SK-N-MC (cell line): ENCODE measurements at regions not wholly inside any gene's neighbourhood (a gene's known extent, or its start where the extent isn't known, plus 50 kb on each side); places are given as distances from the start of the nearest gene placed in this dataset.
A peak's percentile ranks its signal among the peaks of the same experiment; 100 is the strongest.

Experiments
- DNase-seq: peaks from one replicate; pipeline ENCODE4 v3.0.0-alpha.2; 2011; ENCODE audit warnings: low read depth, low spot score
- H3K27ac ChIP-seq: fragments of 200-600 bp; sonication (generic); 2 replicates; pipeline ENCODE4 v1.5.1; 2016; ENCODE audit warnings: mixed run types
- H3K36me3 ChIP-seq: fragments of 200-600 bp; sonication (generic); 2 replicates; pipeline ENCODE4 v1.6.1; 2017; ENCODE audit warnings: antibody characterized with exemption, low read length, mixed read lengths; ENCODE audit not compliant: insufficient read depth
- H3K4me3 ChIP-seq: fragments of 200-600 bp; sonication (generic); 2 replicates; pipeline ENCODE4 v1.5.1; 2016
- H3K9ac ChIP-seq: fragments of 200-600 bp; sonication (generic); 2 replicates; pipeline ENCODE4 v1.8.0; 2017; ENCODE audit warnings: mixed run types, mixed read lengths; ENCODE audit not compliant: insufficient read length
- H3K9me3 ChIP-seq: fragments of 200-600 bp; sonication (generic); 2 replicates; pipeline ENCODE4 v1.6.1; 2017; ENCODE audit warnings: low read depth, mild to moderate bottlenecking, antibody characterized with exemption, low read length, moderate library complexity, mixed read lengths
- EZH2 ChIP-seq: fragments of 200-600 bp; sonication (generic); IDR thresholded peaks from one replicate; pipeline ENCODE4 v1.6.1; 2017; ENCODE audit warnings: antibody characterized with exemption
- FOXP2 ChIP-seq: optimal IDR thresholded peaks from 2 replicates; pipeline ENCODE3; 2011; ENCODE audit warnings: mild to moderate bottlenecking, moderate library complexity; ENCODE audit not compliant: insufficient read depth; ENCODE audit errors: extremely low read length, control extremely low read depth
- POLR2AphosphoS5 ChIP-seq: IDR thresholded peaks from 2 replicates; pipeline ENCODE4 v1.6.1; 2012; ENCODE audit warnings: mild to moderate bottlenecking, low read depth, low read length, borderline replicate concordance

DNA sequence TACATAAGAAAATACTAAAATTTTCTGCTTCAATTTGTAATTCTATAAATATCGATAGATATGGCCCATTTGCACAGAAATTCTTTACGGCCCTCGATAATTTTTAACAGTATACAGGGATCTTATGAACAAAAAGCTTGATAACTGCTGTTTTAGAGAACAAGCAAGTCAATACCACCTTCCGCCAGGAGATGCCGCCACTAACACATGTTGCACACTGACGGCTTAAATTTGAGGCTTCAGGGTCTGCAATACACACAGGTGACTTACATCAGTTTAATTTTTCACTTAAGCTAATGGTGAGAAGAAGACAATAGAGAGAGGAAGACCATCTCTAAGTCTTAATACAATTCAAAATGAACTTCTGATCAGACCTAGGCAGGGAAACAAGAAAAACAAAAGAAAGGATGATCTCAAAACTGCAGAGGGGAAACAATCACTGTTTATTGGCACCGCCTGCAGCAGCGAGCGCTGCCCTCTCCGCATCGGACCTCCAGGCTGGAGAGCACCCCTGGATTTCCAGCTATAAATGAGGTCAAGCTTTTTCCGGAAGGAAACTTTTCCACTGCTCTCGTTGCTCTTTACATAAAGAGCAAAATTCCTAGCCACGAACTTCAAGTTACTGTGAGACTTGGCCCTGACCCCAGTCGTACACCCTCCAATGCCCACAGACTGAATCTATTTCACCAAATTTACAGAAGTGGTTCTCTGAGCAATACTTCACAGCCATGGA lies 53.9 kb downstream of the OTOR start:
- DNase-seq: peak; percentile 62
- Histone ChIP-seq H3K9ac (peak overlapping the region; percentile 6), H3K36me3 (no peaks in the 10 kb centered on the region), H3K9me3 (no peaks in the 10 kb centered on the region), H3K4me3 (no peak overlapping the region), H3K27ac (peak overlapping the region; percentile 16; the same call in 1 of the 2 replicates)
- TF ChIP-seq EZH2 (no peak), POLR2AphosphoS5 (no peak), FOXP2 (no peak)

- TF ChIP-seq FOXP2 (no peak), EZH2 (no peak), POLR2AphosphoS5 (no peak)
- DNase-seq: no peak
- H3K9me3 ChIP-seq: no peaks in the 10 kb centered on the region
- no peak overlapping the region for H3K4me3 ChIP-seq
- H3K36me3 ChIP-seq: no peaks in the 10 kb centered on the region
- peak overlapping the region; percentile 6 for H3K27ac ChIP-seq
- peak overlapping the region; percentile 6 for H3K9ac ChIP-seq
Measured at GRCh38 chr20:16802652-16802935, 54.4 kb downstream of the OTOR start.

- DNase-seq: peak; percentile 68
- peak overlapping the region; percentile 47 for H3K9ac ChIP-seq
- peak overlapping the region; percentile 44; the same call in 1 of the 2 replicates for H3K4me3 ChIP-seq
- peak overlapping the region; percentile 79 for H3K27ac ChIP-seq
- TF ChIP-seq FOXP2 (no peak), EZH2 (no peak), POLR2AphosphoS5 (no peak)
- no peaks in the 10 kb centered on the region for H3K9me3 ChIP-seq
- no peaks in the 10 kb centered on the region for H3K36me3 ChIP-seq
Measured at GRCh38 chr20:16803965-16804792, 56.0 kb downstream of the OTOR start.

- H3K36me3 ChIP-seq: no peaks in the 10 kb centered on the region
- H3K27ac ChIP-seq: peak overlapping the region; percentile 79
- H3K4me3 ChIP-seq: no peak overlapping the region
- no peak for DNase-seq
- peak overlapping the region; percentile 47 for H3K9ac ChIP-seq
- no peaks in the 10 kb centered on the region for H3K9me3 ChIP-seq
- no peak for TF ChIP-seq FOXP2
- no peak for TF ChIP-seq POLR2AphosphoS5
- no peak for TF ChIP-seq EZH2
Measured at GRCh38 chr20:16804793-16805187, 56.6 kb downstream of the OTOR start.

- Histone ChIP-seq H3K36me3 (no peaks in the 10 kb centered on the region), H3K9me3 (no peaks in the 10 kb centered on the region), H3K27ac (peak overlapping the region; percentile 79), H3K4me3 (no peak overlapping the region; the same call in 1 of the 2 replicates), H3K9ac (peak overlapping the region; percentile 18)
- no peak for TF ChIP-seq POLR2AphosphoS5
- no peak for TF ChIP-seq FOXP2
- TF ChIP-seq EZH2: no peak
- no peak for DNase-seq
Measured at GRCh38 chr20:16806061-16806460, 57.9 kb downstream of the OTOR start.

GRCh38 chr20:16806886-16807285 lies 58.7 kb downstream of the OTOR start:
- Histone ChIP-seq H3K36me3 (no peaks in the 10 kb centered on the region), H3K27ac (no peak overlapping the region), H3K4me3 (no peak overlapping the region), H3K9ac (no peak overlapping the region), H3K9me3 (no peaks in the 10 kb centered on the region)
- TF ChIP-seq FOXP2: no peak
- no peak for DNase-seq

DNA sequence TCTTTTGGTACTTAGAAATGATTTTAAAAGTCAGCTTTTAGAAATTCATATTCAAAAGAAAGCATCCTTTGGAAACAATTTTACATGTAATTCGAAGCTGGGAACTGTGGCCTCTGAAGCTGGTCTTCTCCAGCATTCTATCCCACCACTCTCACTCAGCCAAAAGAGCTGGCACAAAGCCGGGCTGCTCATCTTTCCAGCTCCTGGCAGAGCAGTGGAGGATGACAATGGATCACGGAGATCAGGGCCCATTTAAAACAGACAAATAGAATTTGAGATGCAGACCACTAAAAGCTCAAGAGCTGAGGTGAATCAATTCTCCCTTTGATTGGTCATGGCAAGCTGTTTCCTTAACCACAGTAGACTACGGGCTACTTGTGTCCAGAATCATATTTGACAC lies 60.6 kb downstream of the OTOR start:
- Histone ChIP-seq H3K4me3 (no peak overlapping the region), H3K9me3 (no peaks in the 10 kb centered on the region), H3K27ac (no peak overlapping the region), H3K36me3 (no peaks in the 10 kb centered on the region), H3K9ac (no peak overlapping the region)
- no peak for DNase-seq
- TF ChIP-seq POLR2AphosphoS5: no peak
- no peak for TF ChIP-seq EZH2
- no peak for TF ChIP-seq FOXP2

GRCh38 chr20:16810216-16810615 lies 62.1 kb downstream of the OTOR start:
- no peak overlapping the region for H3K9ac ChIP-seq
- TF ChIP-seq POLR2AphosphoS5: no peak
- no peak for TF ChIP-seq FOXP2
- no peak for TF ChIP-seq EZH2
- no peak overlapping the region for H3K27ac ChIP-seq
- no peaks in the 10 kb centered on the region for H3K36me3 ChIP-seq
- no peaks in the 10 kb centered on the region for H3K9me3 ChIP-seq
- DNase-seq: no peak
- no peak overlapping the region for H3K4me3 ChIP-seq

- H3K4me3 ChIP-seq: no peak overlapping the region
- no peak for TF ChIP-seq EZH2
- TF ChIP-seq POLR2AphosphoS5: no peak
- TF ChIP-seq FOXP2: no peak
- H3K9ac ChIP-seq: no peak overlapping the region
- no peaks in the 10 kb centered on the region for H3K36me3 ChIP-seq
- H3K27ac ChIP-seq: no peak overlapping the region
- H3K9me3 ChIP-seq: no peaks in the 10 kb centered on the region
- no peak for DNase-seq
Measured at GRCh38 chr20:16816192-16816591, 68.0 kb downstream of the OTOR start.
